Activated CD8-positive, alpha-beta memory T cell treated with anti-CD3 and anti-CD28 coated beads, Interleukin-2, amount 50 U/mL, for 24 hours (primary cell): ENCODE measurements at regions not wholly inside any gene's neighbourhood (a gene's known extent, or its start where the extent isn't known, plus 50 kb on each side); places are given as distances from the start of the nearest gene placed in this dataset.

Experiments used
- DNase-seq: peaks from one replicate; pipeline ENCODE4 v3.0.0-alpha.2; 2020; ENCODE audit errors: extremely low read depth

DNA sequence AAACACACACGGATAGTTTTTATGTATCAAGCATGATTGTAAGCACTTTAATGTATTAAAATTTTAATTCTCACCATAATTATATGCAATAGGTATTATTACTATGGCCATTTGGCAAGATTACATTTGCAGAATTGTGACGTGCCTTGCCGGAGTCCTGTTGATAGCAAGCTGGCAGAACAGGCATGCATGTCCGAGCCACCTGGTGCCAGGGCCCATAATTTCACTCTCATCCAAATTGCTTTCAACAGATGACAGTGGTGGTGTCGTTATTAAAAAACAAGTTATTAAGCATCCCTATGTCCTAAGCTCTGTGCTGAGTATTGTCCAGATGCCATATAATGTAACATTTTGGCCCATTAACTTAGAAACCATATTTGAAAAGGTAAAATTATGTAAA is 374.3 kb downstream of the FOXO1 start:
- no peak for DNase-seq

DNA sequence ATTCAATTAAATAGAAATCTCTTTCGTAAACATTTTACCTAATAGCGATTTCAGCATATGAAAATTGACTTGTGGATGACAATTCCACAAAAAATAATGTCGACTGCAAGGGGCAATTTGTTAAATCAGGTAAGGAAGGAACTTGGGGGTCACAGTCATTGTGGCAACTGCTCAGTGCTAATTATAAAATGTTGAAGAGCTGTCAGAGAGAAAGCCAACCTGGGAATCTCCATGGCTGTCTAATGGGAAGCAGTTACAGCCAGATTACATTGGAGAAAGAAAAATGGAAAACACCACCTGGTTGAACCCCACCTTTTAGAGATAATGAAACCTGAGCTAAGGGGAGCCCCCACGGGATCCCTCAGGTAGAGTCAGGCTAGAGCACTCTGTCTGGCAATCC is 373.9 kb downstream of the FOXO1 start:
- DNase-seq = no peak

DNA sequence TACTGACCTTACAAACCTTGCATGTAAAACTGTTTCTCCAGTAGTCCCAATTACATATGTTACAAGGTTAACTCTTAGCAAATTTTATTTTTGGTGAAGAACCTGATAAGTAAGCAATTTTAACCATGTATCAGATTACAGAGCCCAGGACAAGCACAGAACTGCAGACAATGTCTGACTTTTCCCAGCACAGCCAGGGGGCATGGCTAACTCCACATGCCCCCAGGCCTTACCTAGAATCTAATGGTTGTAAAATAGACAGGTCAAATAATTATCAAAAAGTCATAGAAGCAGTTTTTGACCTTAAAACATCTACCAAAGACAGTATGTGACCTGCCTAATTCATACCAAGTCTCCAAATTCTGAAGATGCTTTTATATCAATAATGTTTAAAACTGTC is 364.1 kb downstream of the FOXO1 start:
- DNase-seq = no peak

DNA sequence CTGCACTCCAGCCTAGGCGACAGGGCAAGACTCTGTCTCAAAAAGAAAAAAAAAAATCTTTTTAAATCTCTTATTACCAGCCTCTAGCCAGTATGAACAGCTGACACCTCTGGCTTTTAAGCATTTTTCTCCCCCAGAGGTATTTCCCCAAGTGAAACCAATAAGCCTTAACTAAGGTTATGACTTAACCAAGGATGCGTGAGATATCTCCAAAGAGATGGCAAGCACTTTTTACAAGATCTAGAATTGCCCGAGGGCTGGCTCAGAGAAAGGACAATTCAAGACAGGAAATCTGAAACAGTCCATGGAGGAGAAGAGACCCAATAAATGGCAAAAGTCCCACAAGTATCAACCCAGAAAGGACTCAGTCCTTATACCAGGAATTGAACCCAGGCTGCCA is 362.1 kb downstream of the FOXO1 start:
- DNase-seq = no peak

DNA sequence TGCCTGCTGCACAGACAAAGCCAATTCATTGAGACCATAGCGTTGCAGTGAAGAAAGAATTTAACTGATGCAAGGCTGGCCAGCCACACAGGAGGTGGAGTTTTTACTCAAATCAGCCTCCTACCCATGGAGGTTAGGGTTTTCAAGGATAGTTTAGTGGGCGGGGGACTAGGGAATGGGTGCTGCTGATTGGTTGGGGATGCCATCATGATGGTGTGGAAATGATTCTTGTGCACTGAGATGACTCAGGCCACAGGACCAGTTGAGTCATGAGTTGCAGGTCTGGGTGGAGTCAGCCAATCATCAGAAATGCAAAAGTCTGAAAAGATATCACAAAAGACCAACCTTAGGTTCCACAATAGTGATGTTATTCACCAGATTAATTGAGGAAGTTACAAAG is 359.6 kb downstream of the FOXO1 start:
- DNase-seq = no peak

DNA sequence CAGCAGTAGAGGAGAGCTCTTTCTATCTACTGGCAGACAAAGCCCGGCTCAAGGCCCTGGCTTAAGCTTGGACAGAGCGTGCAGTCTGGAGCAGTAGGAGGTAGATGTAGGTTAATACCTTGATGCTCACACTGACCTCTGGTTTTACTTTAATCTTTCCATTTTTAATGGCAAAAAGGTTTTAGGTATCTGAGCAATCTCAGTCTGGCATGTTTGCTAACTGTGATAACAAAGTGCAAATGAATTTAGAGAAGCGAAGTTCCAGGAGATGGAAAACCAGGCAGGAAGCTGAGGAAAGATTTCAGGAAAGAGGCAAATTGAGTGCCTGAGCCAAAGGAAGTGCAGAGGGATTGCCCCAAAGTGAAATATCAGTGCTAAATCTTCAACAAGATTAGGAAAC is 356.6 kb downstream of the FOXO1 start:
- no peak for DNase-seq

DNA sequence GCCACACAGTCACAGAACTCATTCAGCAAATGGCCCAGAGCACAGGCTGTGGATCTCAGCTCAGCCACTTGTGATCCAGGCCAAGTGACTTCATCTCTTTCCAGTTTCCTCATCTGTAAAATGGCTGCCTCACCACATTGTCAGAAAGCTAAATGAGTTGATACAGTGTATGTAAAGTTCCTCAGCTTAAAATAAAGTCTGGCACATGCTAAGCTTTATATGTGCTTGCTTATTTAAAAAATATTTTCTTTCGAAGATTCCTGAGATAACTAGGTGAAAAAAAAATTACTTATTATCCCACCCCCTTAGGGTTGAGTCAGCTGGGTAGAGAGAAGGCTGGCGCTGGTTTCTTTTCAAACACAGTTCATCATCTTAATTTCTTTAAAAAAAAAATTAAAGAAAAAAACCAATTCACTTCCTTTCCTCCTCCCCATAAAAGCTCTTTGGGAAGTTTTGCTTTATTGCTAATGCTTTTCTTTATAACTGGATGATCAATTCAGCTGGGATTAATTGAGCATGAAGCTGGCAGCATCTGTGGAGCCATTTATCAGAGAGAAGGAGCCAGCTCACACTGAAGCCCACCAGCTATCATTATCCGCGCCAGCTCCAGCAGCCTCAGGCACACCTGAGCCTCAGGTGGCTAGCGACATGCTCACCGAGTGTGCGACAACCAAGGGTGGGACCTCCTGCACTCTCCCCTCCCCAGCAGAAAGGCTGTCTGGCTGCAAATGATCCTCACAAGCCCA is 354.9 kb downstream of the FOXO1 start:
- no peak for DNase-seq

DNA sequence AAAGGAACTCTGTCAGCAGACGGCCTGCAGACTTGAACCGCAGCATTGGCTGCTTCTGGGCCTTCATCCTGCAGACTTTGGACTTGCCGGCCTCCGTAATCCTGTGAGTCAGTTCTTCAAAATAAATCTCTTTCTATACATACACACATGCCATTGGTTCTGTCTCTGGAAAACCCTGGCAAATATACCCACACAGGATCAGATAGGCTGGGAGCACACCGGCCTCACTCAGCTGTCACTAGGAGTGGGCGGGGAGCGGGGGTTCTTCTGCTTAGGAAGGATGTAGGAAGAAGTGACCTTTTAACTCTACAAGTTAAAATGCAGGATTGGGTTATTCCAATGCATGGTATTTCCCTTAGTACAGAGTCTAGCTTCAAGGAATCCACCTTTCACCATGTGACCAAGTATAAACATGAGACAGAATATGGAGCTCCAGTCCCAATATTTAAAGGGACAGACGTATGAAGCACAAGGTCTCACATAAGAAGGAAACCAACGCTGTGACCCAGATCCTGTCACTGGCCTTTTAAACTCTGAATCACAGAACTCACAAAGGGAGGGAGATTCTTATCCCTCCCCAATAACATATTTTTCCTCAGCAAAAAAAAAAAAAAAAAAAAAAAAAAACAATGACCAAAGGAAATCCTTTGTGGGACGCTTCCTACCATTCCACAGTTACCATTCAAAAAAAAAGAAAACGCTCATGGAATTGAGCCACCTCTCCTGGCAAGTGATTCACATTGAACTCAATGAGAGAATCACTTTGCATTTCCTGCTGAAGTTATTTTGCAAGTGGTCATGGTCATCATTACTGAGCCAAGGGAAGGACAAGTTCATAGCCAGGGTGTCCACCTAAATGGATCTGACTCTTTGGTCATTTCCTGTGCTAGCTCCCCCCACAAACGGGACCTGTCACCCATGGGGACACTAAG is 352.9 kb downstream of the FOXO1 start:
- no peak for DNase-seq

DNA sequence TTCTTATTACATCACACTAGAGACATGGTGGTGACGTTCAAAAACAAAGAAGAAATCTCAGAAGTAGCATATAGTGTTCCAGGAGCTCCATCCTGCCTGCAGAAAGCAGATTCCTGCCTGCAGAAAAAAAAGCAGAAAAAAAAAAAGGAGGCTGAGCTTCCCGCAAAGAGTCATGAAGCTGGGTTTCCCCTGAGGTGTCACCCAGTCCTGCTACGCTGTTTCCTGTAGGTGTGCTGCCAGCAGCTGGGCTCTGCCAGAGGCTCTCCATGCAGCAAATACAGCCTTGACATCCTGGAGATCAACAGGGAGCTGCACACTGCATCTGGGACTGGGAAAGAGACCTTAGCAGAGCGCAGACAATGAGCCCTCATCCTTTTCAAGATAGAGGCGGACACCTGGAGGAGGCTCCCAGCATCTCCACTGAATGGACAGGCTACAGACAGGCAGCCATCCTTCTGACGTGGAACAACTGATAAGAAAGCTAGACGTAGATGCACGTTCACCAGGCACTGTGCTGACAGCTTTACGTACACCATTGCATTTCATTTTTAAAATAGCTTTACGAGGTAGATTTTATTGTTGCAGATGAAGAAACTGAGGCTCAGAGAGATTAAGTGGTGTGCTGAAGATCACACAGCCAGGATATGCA is 350.9 kb downstream of the FOXO1 start:
- DNase-seq = no peak

DNA sequence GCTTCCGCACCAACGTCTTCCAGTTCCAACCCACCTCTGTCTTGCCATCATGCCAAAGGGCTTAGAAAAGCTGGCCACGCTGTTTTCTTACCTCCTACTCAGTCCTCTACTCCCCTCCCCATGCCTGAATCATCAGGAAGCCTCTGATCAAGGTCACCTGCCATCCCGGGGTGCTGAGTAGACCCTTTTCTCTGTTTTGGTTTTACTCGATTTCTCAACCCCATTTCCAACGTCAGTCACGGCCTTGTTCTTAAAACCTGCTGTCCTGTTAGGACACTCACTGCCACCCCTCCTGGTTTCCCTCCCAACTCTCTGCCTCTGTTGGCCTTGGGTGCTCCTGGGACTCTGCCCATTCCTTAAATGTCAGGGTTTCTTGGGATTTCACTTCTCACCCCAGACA is 350.1 kb downstream of the FOXO1 start:
- DNase-seq = no peak

DNA sequence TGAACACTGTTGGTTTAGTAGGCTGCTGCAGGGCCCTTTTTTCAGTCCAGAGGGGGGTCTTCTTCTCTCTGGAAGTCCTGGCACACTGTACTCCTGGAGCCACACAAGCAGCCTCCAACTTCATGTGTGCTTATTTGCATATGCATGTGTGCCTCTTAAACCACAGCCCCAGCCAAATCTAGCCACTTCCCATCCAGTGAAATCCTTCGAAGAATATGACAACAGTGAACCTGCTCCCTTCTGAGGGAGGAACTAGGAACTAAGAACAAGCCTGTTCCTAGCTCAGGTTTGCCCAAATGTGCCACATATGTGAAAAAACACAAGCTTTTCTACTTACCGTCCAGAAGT is 348.5 kb downstream of the FOXO1 start:
- no peak for DNase-seq

DNA sequence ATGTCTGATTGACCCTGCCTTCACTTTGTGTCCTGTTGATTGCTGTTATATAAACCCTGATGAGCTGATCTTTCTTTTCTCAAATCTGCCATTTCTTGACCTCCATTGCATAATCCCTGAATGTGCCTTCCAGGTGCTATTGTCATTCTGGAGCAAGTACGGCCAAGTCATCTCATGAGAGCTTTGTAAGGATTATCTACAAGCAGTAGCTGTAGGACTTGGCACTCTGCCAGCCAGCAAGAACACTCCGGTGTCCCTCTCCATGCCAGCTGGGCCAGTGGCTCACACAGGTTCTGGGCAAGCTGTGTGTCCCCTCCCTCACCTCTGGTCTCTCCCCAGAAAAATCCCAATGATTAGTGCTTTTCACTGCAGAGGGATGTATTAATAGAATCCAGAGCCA is 348.1 kb downstream of the FOXO1 start:
- DNase-seq = no peak

DNA sequence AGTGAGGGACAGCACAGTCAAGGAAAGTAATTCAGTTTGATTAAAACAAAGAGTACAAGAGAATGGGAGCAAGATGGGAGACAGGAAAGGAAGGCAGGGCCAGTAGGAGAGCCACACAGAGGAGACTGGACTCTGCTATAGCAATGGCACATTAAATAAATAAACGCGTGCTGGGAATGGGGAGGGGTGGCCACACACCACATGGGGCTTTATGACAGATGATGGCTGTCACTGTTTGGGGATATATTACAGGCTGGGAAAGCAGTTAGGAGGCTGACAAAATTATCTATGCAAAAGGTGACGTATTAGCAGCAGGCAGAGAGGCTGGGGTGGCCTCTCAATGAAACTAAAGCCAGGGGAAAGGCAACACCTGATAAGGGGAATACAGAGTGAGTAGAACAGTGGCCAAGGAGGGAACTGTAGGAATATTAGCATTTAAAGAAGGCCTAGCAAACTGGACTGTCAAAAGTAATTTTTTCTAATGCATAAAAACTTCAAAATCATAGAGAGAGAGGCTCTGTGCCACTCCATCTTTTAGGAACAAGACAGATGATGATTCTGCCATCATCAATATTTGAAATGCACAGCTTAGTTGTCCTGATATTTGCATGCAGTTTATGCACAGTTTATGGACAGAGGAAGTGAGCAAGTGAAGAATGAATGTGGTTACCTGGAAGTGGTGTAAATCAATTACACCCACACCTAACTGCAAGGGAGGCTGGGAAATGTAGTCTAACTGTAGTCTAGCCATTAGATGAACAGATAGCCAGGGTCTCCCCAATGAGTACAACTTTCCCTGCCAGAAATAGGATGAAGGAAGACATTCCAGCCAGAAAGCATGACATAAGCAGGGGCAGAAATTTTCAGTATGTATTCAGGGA is 346.5 kb downstream of the FOXO1 start:
- no peak for DNase-seq

DNA sequence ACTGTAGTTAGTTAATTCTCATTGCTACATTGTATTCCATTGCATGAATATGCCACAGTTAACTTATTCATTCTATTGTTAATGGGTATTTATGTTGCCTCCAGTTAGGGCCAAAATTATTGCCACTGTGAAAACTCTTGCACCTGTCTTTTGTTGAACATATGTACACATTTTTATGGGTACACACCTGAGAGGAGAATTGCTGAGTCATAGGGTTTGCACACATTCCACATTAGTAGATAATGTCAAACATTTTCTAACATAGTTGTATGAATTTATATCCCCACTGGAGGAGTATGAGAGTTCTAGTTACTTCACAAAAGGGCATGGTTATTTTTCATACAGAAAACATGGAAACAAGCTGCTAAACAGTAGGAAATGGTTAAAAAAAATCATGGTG is 338.4 kb downstream of the FOXO1 start:
- no peak for DNase-seq

DNA sequence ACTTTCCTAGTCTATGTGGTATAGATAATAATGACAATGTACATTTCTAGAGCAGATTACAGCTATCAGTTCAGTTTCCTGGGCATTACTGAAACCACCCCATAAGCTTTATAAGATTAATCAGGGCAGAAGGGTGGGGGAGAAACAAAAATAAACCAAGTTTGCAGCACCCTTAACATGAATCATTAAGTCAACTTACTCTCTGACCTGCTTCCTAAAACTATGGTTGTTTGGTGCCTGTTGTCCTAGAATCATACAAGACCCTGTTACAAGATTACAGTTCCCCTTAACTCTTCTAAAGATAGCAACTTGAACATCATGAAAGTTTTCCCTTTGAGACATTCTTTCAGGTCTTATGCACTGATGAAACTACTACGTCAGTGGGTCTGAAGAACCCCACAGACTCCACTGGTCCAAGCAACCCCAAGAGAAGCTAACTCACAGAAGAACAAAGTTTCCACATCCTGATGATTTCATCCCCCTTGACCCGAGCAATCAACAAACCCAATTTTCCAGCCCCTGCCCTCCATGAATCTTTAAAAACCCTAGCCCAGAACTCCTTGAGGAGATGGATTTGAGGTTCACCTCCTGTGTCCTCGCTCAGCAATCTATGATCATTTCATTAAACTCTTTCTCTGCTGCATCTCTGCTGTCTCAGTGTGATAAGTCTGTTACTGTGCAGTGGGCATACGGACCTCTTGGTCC is 336.5 kb downstream of the FOXO1 start:
- no peak for DNase-seq

DNA sequence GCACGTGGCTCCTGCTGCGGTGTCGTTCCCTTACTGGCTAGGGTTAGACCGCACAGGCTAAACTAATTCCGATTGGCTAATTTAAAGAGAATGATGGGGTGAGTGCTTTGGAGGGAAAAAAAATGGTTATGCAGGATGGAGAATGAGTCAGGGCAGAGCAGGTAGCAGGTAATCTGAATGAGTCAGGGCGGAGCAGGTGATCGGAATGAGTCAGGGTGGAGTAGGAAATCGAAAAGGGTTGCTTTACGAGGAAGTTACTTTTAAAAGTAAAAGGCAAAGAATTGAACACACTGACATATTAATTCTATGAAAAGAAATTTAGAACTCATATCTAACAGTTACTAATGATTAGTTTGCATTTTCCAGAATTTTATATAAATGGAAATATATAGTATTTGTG is 335.5 kb downstream of the FOXO1 start:
- DNase-seq = no peak

DNA sequence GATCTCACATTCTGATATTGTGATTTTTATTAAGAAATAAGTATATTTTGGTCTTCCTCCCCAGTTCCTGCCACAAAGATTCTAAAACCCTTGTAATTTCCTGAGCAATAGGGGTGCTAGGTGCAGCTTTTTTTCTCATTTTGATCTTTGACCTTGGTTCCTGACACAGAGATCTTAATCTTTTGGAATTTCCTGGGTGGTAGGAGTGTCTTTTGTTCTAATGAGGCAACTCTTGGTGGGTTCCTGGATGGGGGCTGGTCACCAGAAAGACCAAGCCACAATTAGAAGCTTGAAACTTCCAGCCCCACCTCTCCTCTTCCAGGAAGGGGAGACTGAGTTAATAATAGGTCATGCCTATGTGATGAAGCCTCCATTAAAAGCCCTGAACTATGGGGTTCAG is 334.6 kb downstream of the FOXO1 start:
- no peak for DNase-seq

DNA sequence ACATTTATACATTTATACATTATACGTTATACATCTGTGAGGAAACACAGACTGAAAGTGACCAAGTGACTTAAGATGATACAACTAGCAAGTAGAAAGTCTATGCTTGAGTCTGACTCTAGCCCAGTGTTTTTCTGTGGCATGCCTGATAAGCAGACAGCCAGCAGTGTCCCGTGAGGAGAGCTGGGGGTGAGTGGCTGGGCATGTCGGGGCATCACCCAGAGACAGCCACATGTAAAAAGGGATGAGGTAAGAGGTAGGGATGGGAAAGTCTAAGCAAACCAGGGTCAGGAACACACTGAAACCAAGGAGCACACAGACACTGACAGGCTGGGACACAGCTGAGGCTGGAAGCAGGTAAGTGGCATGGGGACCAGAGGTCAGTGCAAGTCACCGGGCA is 333.2 kb downstream of the FOXO1 start:
- DNase-seq = no peak

DNA sequence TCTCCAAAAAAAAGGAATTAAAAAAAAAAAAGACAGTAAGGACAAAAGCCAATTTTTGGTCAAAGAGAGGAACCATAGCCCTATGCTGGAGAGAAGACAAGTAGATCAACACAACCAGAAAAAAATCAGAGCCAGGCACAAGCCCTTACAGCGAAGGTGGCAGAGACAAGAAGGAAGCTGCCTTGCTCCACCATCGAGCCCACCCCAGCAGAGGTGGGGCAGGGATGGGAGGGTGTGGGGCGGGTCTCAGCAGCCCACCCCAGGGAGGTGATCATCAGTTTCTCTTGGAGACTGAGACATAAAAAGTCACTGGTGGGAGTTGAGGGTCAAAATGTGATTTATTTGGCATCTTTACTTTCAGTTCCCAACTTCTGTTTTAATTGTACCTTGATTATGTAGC is 332.4 kb downstream of the FOXO1 start:
- DNase-seq = no peak

DNA sequence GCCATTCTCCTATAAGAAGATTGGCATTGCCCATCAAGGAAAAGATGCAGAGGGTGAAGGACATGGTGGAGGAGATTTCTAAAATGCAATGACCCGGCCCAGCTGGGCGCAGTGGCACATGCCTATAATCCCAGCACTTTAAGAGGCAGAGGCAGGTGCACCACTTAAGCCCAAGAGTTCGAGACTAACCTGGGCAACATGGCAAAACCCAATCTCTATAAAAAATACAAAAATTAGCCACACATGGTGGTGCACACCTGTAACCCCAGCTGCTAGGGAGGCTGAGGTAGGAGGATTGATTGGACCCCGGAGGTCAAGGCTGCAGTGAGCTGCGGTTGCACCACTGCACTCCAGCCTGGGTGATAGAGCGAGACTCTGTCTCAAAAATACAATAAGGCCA is 331.8 kb downstream of the FOXO1 start:
- no peak for DNase-seq
